GM12874 (cell line): ENCODE measurements at regions not wholly inside any gene's neighbourhood (a gene's known extent, or its start where the extent isn't known, plus 50 kb on each side); places are given as distances from the start of the nearest gene placed in this dataset.

Experiments
- TF ChIP-seq, protein P1 (sequence below): IDR thresholded peaks from 2 replicates; pipeline ENCODE4 v1.5.1; 2011; ENCODE audit warnings: low read depth, mild to moderate bottlenecking, control low read depth, low read length, moderate library complexity; ENCODE audit not compliant: insufficient read depth

GRCh38 chr10:16001581-16001980, 141.3 kb upstream of the MINDY3 start:
- TF ChIP-seq, protein P1, sequence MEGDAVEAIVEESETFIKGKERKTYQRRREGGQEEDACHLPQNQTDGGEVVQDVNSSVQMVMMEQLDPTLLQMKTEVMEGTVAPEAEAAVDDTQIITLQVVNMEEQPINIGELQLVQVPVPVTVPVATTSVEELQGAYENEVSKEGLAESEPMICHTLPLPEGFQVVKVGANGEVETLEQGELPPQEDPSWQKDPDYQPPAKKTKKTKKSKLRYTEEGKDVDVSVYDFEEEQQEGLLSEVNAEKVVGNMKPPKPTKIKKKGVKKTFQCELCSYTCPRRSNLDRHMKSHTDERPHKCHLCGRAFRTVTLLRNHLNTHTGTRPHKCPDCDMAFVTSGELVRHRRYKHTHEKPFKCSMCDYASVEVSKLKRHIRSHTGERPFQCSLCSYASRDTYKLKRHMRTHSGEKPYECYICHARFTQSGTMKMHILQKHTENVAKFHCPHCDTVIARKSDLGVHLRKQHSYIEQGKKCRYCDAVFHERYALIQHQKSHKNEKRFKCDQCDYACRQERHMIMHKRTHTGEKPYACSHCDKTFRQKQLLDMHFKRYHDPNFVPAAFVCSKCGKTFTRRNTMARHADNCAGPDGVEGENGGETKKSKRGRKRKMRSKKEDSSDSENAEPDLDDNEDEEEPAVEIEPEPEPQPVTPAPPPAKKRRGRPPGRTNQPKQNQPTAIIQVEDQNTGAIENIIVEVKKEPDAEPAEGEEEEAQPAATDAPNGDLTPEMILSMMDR: no peak

DNA sequence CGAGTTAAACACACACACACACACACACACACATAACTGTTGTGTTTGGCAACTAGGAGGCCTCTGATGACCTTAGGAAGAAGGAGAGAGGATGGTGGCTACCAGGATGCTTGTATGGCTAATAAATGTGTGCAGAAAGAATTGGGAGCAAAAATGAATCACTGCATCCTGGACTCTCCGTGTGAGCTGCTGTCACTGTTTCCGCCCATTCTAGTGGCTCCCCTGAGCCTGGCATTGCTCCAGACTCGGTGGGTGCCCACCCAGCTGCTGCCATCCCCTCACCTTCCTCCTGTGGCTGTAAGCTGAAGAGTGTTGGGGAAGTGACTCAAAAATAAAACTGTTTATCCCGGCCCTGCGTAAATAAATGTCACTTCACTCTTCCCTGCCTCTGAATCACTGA, 149.5 kb upstream of the MINDY3 start:
- TF ChIP-seq, protein P1: no peak

DNA sequence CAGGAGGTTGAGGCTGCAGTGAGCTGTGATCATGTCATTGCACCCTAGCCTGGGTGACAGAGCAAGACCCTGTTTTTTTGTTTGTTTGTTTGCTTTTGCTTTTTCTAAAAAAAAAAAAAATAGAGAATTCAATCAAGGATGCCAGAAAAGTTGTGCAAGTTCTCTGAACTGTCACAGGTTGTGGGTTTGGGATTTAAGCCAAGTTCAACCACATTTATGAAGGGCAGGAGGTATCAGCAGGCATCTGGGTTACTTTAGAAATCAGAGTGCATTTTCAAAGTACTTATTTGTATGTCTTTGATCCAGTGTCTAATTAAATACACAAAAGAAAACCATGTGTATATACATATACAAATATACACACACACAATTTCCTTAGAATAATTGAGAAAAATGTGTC, 151.2 kb upstream of the MINDY3 start:
- TF ChIP-seq, protein P1: no peak

DNA sequence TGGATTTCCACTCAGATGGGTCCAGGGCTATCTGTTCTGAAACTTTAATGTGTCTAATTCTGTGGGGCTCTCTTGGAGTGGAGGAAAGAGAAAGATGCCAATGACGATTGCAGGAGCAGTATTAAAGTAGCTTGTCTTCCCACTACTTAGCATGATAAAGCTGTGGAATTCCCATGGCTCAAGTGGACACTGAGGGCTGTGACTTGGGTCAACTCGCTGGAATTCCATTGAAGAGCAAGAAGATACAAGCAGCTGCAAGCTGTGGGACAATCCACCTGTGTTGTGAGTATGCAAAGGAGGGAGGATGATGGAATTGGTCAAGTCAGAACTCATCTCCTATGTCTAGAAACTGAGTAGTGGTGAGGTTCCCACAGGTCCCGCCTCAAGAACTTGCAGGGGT, 154.2 kb upstream of the MINDY3 start:
- TF ChIP-seq, protein P1: no peak

- TF ChIP-seq, protein P1: no peak
Measured at GRCh38 chr10:16016688-16017087, 156.4 kb upstream of the MINDY3 start.

- TF ChIP-seq, protein P1: no peak
Measured at GRCh38 chr10:16020836-16021235, 160.5 kb upstream of the MINDY3 start.

DNA sequence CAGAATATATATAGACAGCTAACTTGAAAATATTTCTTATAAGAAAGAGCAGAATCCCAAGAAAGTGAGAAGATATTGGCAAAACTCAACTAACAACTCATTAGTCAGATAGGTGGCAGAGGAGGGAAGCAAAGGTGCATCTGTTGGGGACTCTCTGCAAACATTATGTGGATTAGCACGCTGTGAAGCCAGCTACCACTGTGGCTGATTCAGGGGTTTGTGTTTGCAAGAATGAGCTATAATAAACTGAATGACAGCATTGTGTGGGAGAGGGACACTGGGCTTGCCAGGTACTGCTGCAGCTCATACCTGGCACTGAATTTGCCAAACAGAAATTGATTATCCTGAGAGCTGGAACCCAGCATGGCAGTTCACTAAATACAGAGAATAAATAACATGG, 170.3 kb upstream of the MINDY3 start:
- TF ChIP-seq, protein P1: no peak

DNA sequence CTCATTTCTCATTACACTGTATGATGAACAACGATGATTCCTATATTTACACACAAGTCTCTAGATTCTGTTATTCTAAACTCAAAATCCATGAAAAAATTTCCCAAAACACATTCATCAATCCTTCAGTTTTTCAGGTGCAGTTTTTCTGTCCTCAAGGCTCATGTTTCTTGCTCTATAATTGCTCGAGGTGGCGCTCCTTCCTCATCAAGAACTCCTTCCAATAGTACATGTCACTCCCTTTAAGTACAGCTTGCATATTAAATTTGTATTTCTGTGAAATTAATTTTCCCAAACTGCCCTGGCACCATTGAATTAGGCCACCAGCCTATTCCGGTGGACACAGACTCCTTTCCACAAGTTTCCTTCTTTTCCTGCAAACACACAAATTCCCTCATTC, 188.7 kb upstream of the MINDY3 start:
- TF ChIP-seq, protein P1: no peak
